GM12891 (cell line): ENCODE measurements at regions not wholly inside any gene's neighbourhood (a gene's known extent, or its start where the extent isn't known, plus 50 kb on each side); places are given as distances from the start of the nearest gene placed in this dataset.

Source experiments
- POLR2A ChIP-seq: IDR thresholded peaks from 2 replicates; pipeline ENCODE4 v1.6.1; 2011; ENCODE audit warnings: low read depth, low read length, control low read depth
- POLR2AphosphoS5 ChIP-seq: IDR thresholded peaks from 2 replicates; pipeline ENCODE4 v1.6.1; 2011; ENCODE audit warnings: low read depth, low read length, control low read depth
- POU2F2 ChIP-seq: IDR thresholded peaks from 2 replicates; pipeline ENCODE4 v1.6.1; 2011; ENCODE audit warnings: low read depth, mild to moderate bottlenecking, control low read depth, low read length, moderate library complexity
- SPI1 ChIP-seq: IDR thresholded peaks from 2 replicates; pipeline ENCODE4 v1.6.1; 2011; ENCODE audit warnings: low read depth, low read length, control low read depth
- TAF1 ChIP-seq: IDR thresholded peaks from 2 replicates; pipeline ENCODE4 v1.6.1; 2011; ENCODE audit warnings: low read depth, low read length, control low read depth

- TF ChIP-seq POLR2A = no peak
- no peak for TF ChIP-seq TAF1
- TF ChIP-seq SPI1 = peak; percentile 59
- no peak for TF ChIP-seq POLR2AphosphoS5
- no peak for TF ChIP-seq POU2F2
These were observed 119.3 kb upstream of the CLNK start for GRCh38 chr4:10803713-10804343.
